Mesenchymal stem cell (in vitro differentiated cells and primary cell): ENCODE measurements at regions not wholly inside any gene's neighbourhood (a gene's known extent, or its start where the extent isn't known, plus 50 kb on each side); places are given as distances from the start of the nearest gene placed in this dataset.

Experiments used
- DNase-seq: peaks from one replicate; pipeline ENCODE4 v3.0.0-alpha.2; 2013
- H2AFZ ChIP-seq: one replicate; pipeline ENCODE4 v1.6.1; 2013; ENCODE audit warnings: low read depth, mild to moderate bottlenecking, control low read depth, inconsistent platforms, low read length, moderate library complexity
- H2AK5ac ChIP-seq: 2 replicates; pipeline ENCODE4 v1.6.1; 2013; ENCODE audit warnings: low read length, moderate library complexity, mild to moderate bottlenecking, inconsistent platforms; ENCODE audit not compliant: severe bottlenecking
- H2BK120ac ChIP-seq: one replicate; pipeline ENCODE4 v1.6.1; 2013; ENCODE audit warnings: low read depth, mild to moderate bottlenecking, inconsistent platforms, low read length, moderate library complexity
- H2BK12ac ChIP-seq, 2 experiments: one replicate each; pipeline ENCODE4 v1.6.1; 2013; ENCODE audit warnings: inconsistent platforms in 2 of 2, low read length in 2 of 2, mild to moderate bottlenecking in 2 of 2, moderate library complexity in 2 of 2, control low read depth in 1 of 2
- H2BK15ac ChIP-seq: one replicate; pipeline ENCODE4 v1.6.1; 2013; ENCODE audit warnings: mild to moderate bottlenecking, low read depth, inconsistent platforms; ENCODE audit not compliant: poor library complexity, severe bottlenecking
- H2BK5ac ChIP-seq: 2 replicates; pipeline ENCODE4 v1.6.1; 2013; ENCODE audit warnings: low read depth, mild to moderate bottlenecking, low read length, control low read depth, inconsistent platforms; ENCODE audit not compliant: poor library complexity, severe bottlenecking
- H3K14ac ChIP-seq, 2 experiments: one replicate each; pipeline ENCODE4 v1.6.1; 2013; ENCODE audit warnings: inconsistent platforms in 2 of 2, low read length in 2 of 2, control low read depth in 1 of 2, mild to moderate bottlenecking in 1 of 2, moderate library complexity in 1 of 2
- H3K18ac ChIP-seq, 2 experiments: one replicate each; pipeline ENCODE4 v1.6.1; 2013; ENCODE audit warnings: inconsistent platforms in 2 of 2, low read length in 2 of 2, control low read depth in 1 of 2, low read depth in 1 of 2, mild to moderate bottlenecking in 1 of 2
- H3K23ac ChIP-seq, 2 experiments: one replicate each; pipeline ENCODE4 v1.6.1; 2013; ENCODE audit warnings: inconsistent platforms in 2 of 2, low read length in 2 of 2, mild to moderate bottlenecking in 2 of 2, moderate library complexity in 2 of 2, control low read depth in 1 of 2
- H3K27ac ChIP-seq: 2 replicates; pipeline ENCODE4 v1.5.1; 2013; ENCODE audit warnings: mild to moderate bottlenecking, moderate library complexity, low read length, control low read depth, inconsistent platforms; ENCODE audit not compliant: poor library complexity, severe bottlenecking
- H3K27me3 ChIP-seq, 2 experiments: 2 replicates each; pipeline versions ENCODE4 v1.6.1 to v1.7.0; 2013; ENCODE audit warnings: low read length in 2 of 2, mild to moderate bottlenecking in 2 of 2, moderate library complexity in 2 of 2, control low read depth in 1 of 2, inconsistent platforms in 1 of 2; ENCODE audit not compliant: control insufficient read depth in 1 of 2, insufficient read depth in 1 of 2
- H3K36me3 ChIP-seq, 2 experiments: 2 replicates each; pipeline versions ENCODE4 v1.6.1 to v1.7.0; 2013; ENCODE audit warnings: low read length in 2 of 2, control low read depth in 1 of 2, inconsistent platforms in 1 of 2, low read depth in 1 of 2, mild to moderate bottlenecking in 1 of 2; ENCODE audit not compliant: insufficient read depth in 2 of 2, control insufficient read depth in 1 of 2
- H3K4ac ChIP-seq, 2 experiments: one replicate each; pipeline ENCODE4 v1.6.1; 2013; ENCODE audit warnings: inconsistent platforms in 2 of 2, low read length in 2 of 2, mild to moderate bottlenecking in 2 of 2, moderate library complexity in 2 of 2, control low read depth in 1 of 2, low read depth in 1 of 2
- H3K4me1 ChIP-seq: 2 replicates; pipeline ENCODE4 v1.6.1; 2013; ENCODE audit warnings: low read depth, low read length, control low read depth; ENCODE audit not compliant: control insufficient read depth, insufficient read depth
- H3K4me2 ChIP-seq: 2 replicates; pipeline ENCODE4 v1.6.1; 2013; ENCODE audit warnings: low read length, mild to moderate bottlenecking, inconsistent platforms; ENCODE audit not compliant: poor library complexity, severe bottlenecking
- H3K4me3 ChIP-seq, 2 experiments: 2 replicates each; pipeline versions ENCODE4 v1.5.1 to v1.7.0; 2013; ENCODE audit warnings: low read length in 2 of 2, mild to moderate bottlenecking in 2 of 2, control low read depth in 1 of 2, low read depth in 1 of 2; ENCODE audit not compliant: insufficient read depth in 1 of 2
- H3K79me1 ChIP-seq: replicated peaks from 2 replicates; pipeline ENCODE4 v1.6.1; 2013; ENCODE audit warnings: mild to moderate bottlenecking, control low read depth, low read length, inconsistent platforms; ENCODE audit not compliant: poor library complexity, severe bottlenecking
- H3K9ac ChIP-seq: 2 replicates; pipeline ENCODE4 v1.7.0; 2013; ENCODE audit warnings: mild to moderate bottlenecking, low read length, moderate library complexity
- H3K9me3 ChIP-seq: 2 replicates; pipeline ENCODE4 v1.7.0; 2013; ENCODE audit warnings: mild to moderate bottlenecking, low read length; ENCODE audit not compliant: control insufficient read depth
- H4K8ac ChIP-seq: one replicate; pipeline ENCODE4 v1.6.1; 2013; ENCODE audit warnings: inconsistent platforms, mild to moderate bottlenecking, low read length, moderate library complexity
- H4K91ac ChIP-seq: one replicate; pipeline ENCODE4 v1.6.1; 2013; ENCODE audit warnings: mild to moderate bottlenecking, low read length, inconsistent platforms
- WGBS: methylation state at CpG from one replicate; pipeline ENCODE4 v1.1.7; 2013; ENCODE audit warnings: mixed read lengths; 5-methylcytosine and 5-hydroxymethylcytosine counted together

DNA sequence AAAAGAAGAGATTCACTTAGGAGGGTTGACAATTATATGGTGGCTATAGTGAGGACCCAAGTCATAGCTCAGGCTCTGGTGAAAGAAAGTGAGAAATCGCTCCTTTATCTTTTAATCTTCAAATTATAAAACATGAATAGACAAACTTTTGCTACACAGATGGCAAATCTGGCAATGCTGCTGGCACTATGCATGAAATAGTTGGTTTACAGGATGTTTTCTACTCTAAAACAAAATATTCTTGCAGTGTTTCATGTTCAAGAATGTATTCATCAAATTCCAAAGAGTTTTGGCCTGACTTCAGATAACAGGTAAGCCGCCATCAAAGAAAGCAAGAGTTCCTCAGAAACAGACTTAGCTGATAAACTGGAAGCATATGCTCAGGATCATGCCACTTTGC is 801.2 kb downstream of the C4orf33 start:
- no peak overlapping the region for H3K4me2 ChIP-seq
- H3K4me1 ChIP-seq: no peaks in the 10 kb centered on the region
- H3K14ac ChIP-seq: no peak overlapping the region
- H3K18ac ChIP-seq: no peak overlapping the region
- 93% methylated on average over 1 of the region's 2 CpGs for WGBS
- H2AK5ac ChIP-seq: no peak overlapping the region
- no peaks in the 10 kb centered on the region for H3K9me3 ChIP-seq
- H3K23ac ChIP-seq: no peak overlapping the region
- no peaks in the 10 kb centered on the region for H3K36me3 ChIP-seq
- H3K4ac ChIP-seq: no peak overlapping the region
- H3K9ac ChIP-seq: no peak overlapping the region
- no peaks in the 10 kb centered on the region for H3K27me3 ChIP-seq
- no peak overlapping the region for H2AFZ ChIP-seq
- DNase-seq: no peak
- H4K8ac ChIP-seq: no peak overlapping the region
- no peak overlapping the region for H3K4me3 ChIP-seq
- no peak overlapping the region for H2BK5ac ChIP-seq
- no peak overlapping the region for H4K91ac ChIP-seq
- H2BK15ac ChIP-seq: no peak overlapping the region
- H2BK12ac ChIP-seq: no peak overlapping the region
- H3K79me1 ChIP-seq: no peaks in the 10 kb centered on the region
- no peak overlapping the region for H3K27ac ChIP-seq
- H2BK120ac ChIP-seq: no peak overlapping the region

DNA sequence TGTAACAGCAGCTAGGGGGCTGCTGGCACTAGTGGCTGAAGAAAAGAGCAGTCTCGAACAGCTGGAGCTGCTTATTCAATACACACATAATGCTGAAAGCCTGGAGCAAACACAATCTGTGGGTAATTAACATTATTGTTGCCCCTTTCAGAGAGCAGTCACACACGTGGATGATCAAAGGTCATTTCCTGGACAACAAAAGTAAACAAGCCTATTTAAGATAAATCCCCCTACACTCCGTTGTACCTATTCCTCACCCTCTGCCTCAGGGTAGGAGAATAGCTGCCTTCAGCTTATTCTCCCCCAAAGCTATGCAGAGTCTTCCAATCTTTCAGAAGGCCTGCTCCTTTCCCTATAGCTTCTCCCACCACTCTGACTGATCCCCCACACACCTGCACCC is 803.9 kb downstream of the C4orf33 start:
- Histone ChIP-seq H3K4me3 (no peak overlapping the region), H3K9ac (no peak overlapping the region), H3K36me3 (no peaks in the 10 kb centered on the region), H3K79me1 (no peaks in the 10 kb centered on the region), H2BK5ac (no peak overlapping the region), H4K91ac (no peak overlapping the region), H3K4me1 (no peaks in the 10 kb centered on the region), H2BK12ac (no peak overlapping the region), H4K8ac (no peak overlapping the region), H2BK120ac (no peak overlapping the region), H3K4ac (no peak overlapping the region), H3K9me3 (no peaks in the 10 kb centered on the region), H3K4me2 (no peak overlapping the region), H2AK5ac (no peak overlapping the region), H3K14ac (no peak overlapping the region), H2AFZ (no peak overlapping the region), H3K27me3 (no peaks in the 10 kb centered on the region), H3K18ac (no peak overlapping the region), H3K27ac (no peak overlapping the region), H3K23ac (no peak overlapping the region), H2BK15ac (no peak overlapping the region)
- 43% methylated on average over 3 of the region's 3 CpGs for WGBS
- no peak for DNase-seq

DNA sequence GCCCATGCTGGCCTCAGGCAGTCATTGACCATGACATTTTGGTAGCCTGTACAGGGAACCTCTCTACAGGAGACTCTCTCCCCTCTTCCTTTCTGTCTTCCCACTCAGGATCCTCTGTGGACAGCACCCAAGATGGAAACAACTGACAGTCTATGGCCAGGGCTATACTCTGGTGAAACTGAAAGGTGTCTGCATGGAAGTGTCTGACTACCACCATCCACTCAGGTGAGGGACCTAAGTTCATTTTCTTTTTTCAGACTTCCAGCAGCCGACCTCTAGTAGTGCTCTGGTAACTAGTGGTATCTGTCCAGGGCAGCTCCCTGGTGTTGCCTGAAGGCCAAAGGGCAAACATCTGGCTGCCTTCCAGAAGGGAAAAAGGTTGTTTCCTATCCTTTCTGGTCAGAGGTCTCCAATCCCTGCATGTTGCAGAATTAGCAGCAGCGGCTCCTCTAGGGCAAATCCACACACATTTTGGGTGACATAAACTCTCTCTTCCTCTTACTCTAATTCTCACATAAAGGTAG is 804.5 kb downstream of the C4orf33 start:
- Histone ChIP-seq H3K36me3 (no peaks in the 10 kb centered on the region), H3K79me1 (no peaks in the 10 kb centered on the region), H3K4me2 (no peak overlapping the region), H3K4me1 (no peaks in the 10 kb centered on the region), H3K9ac (no peak overlapping the region), H2BK12ac (no peak overlapping the region), H4K8ac (no peak overlapping the region), H2AK5ac (no peak overlapping the region), H3K4me3 (no peak overlapping the region), H2BK120ac (no peak overlapping the region), H2AFZ (no peak overlapping the region), H4K91ac (no peak overlapping the region), H3K23ac (no peak overlapping the region), H3K27me3 (no peaks in the 10 kb centered on the region), H3K4ac (no peak overlapping the region), H3K14ac (no peak overlapping the region), H3K18ac (no peak overlapping the region), H2BK15ac (no peak overlapping the region), H2BK5ac (no peak overlapping the region), H3K9me3 (no peaks in the 10 kb centered on the region), H3K27ac (no peak overlapping the region)
- WGBS: 78% methylated on average over 2 of the region's 2 CpGs
- no peak for DNase-seq

DNA sequence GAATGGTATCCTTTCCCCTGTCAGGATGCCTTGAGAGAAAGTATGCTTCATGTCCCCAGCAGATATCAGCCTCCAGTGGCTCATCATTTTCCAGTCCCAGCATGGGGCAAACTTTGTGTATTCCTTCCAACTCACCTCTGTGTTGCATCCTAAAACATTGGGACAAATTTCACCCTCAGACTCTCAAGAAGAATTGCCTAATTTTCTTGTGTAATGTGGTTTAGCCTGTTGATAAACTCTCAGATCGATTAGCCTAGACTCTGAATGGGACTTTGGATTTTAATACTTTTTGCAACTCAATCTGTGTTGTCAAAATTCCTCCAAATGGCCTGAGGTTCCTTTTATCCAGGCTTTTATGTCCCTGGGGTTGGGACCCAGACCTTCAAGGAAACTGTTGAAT is 805.3 kb downstream of the C4orf33 start:
- no peak overlapping the region for H3K4me3 ChIP-seq
- H2AK5ac ChIP-seq: no peak overlapping the region
- 25% methylated on average over 1 of the region's 1 CpG for WGBS
- H2BK120ac ChIP-seq: no peak overlapping the region
- no peak overlapping the region for H3K18ac ChIP-seq
- H3K9me3 ChIP-seq: no peaks in the 10 kb centered on the region
- H3K4me2 ChIP-seq: no peak overlapping the region
- H3K14ac ChIP-seq: no peak overlapping the region
- H3K27ac ChIP-seq: no peak overlapping the region
- no peak overlapping the region for H2AFZ ChIP-seq
- no peak overlapping the region for H4K8ac ChIP-seq
- H3K27me3 ChIP-seq: no peaks in the 10 kb centered on the region
- no peak overlapping the region for H2BK12ac ChIP-seq
- no peak overlapping the region for H3K23ac ChIP-seq
- no peak for DNase-seq
- no peak overlapping the region for H4K91ac ChIP-seq
- no peaks in the 10 kb centered on the region for H3K36me3 ChIP-seq
- no peak overlapping the region for H3K4ac ChIP-seq
- H2BK5ac ChIP-seq: no peak overlapping the region
- H3K4me1 ChIP-seq: no peaks in the 10 kb centered on the region
- H3K9ac ChIP-seq: no peak overlapping the region
- no peak overlapping the region for H2BK15ac ChIP-seq
- no peaks in the 10 kb centered on the region for H3K79me1 ChIP-seq
